K562 (cell line): ENCODE measurements at regions not wholly inside any gene's neighbourhood (a gene's known extent, or its start where the extent isn't known, plus 50 kb on each side); places are given as distances from the start of the nearest gene placed in this dataset.
"Not testable (repeated sequence)": the region's sequence is repeated elsewhere in the genome, so short reads cannot be mapped to it uniquely, and the experiment has no call there.

Experiments
- EZH2 ChIP-seq: IDR thresholded peaks from 2 replicates; pipeline ENCODE4 v1.6.1; 2012; ENCODE audit warnings: low read depth, mild to moderate bottlenecking, inconsistent platforms, low read length, borderline replicate concordance
- HDAC2 ChIP-seq: fragments of 450-650 bp; IDR thresholded peaks from 2 replicates; pipeline ENCODE4 v1.6.1; 2016; ENCODE audit warnings: mild to moderate bottlenecking
- NFE2L1 ChIP-seq: fragments of 450-650 bp; IDR thresholded peaks from 2 replicates; pipeline ENCODE4 v1.6.1; 2016; ENCODE audit warnings: missing genetic modification characterization, low read depth, mild to moderate bottlenecking, missing compliant biosample characterization, moderate library complexity, borderline replicate concordance
- SOX6 ChIP-seq: fragments of 450-650 bp; IDR thresholded peaks from 2 replicates; pipeline ENCODE4 v1.6.1; 2014; ENCODE audit warnings: mild to moderate bottlenecking
- ZNF436 ChIP-seq: fragments of 250-450, 450-650 bp; sonication (Bioruptor Pico); formaldehyde crosslinking; IDR thresholded peaks from 2 replicates; pipeline ENCODE4 v1.7.0; 2020; ENCODE audit warnings: mild to moderate bottlenecking
- ZNF507 ChIP-seq: conservative IDR thresholded peaks from 2 replicates; pipeline ENCODE4 v1.6.1; 2017; ENCODE audit warnings: missing genetic modification characterization, missing compliant biosample characterization
- TF ChIP-seq, protein P1 (sequence below), 3 experiments: IDR thresholded peaks in 2 of 3; conservative IDR thresholded peaks in 1 of 3; 2 replicates each; pipeline ENCODE4 v1.5.1; 2011 to 2012; ENCODE audit warnings: low read length in 3 of 3, mild to moderate bottlenecking in 3 of 3, control low read depth in 2 of 3, improper control_type of control experiment in 1 of 3, inconsistent platforms in 1 of 3, low read depth in 1 of 3, mixed read lengths in 1 of 3, moderate library complexity in 1 of 3; ENCODE audit not compliant: insufficient read depth in 2 of 3
- TF ChIP-seq, protein P2 (sequence below): fragments of 200-800 bp; sonication (Bioruptor generic); IDR thresholded peaks from 2 replicates; pipeline ENCODE4 v1.6.1; 2017; ENCODE audit warnings: missing genetic modification characterization, missing compliant biosample characterization

DNA sequence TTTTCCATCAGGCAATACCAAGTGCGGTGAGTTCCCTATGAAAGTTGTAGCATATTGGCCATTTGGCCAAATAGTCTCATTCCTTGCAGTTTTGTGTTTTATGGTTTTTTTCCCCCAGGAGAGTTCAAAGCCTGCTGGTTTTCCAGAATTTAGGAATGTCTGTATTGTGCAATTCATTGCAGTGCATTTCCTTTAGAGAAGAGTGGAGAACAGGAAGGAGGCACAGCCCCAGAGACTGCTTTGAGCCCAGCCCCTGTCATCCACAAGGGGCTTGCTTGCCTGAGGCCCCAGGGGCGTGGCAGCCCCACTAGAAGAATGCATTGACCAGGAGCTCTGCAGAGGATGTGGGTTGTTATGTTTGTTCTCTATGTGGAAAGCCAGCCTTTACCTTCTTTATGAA, 375.5 kb downstream of the BCL2L11 start:
- not testable (repeated sequence) for TF ChIP-seq HDAC2; SOX6; ZNF507 (tag); EZH2; ZNF436; NFE2L1
- TF ChIP-seq, protein P1, sequence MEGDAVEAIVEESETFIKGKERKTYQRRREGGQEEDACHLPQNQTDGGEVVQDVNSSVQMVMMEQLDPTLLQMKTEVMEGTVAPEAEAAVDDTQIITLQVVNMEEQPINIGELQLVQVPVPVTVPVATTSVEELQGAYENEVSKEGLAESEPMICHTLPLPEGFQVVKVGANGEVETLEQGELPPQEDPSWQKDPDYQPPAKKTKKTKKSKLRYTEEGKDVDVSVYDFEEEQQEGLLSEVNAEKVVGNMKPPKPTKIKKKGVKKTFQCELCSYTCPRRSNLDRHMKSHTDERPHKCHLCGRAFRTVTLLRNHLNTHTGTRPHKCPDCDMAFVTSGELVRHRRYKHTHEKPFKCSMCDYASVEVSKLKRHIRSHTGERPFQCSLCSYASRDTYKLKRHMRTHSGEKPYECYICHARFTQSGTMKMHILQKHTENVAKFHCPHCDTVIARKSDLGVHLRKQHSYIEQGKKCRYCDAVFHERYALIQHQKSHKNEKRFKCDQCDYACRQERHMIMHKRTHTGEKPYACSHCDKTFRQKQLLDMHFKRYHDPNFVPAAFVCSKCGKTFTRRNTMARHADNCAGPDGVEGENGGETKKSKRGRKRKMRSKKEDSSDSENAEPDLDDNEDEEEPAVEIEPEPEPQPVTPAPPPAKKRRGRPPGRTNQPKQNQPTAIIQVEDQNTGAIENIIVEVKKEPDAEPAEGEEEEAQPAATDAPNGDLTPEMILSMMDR (IDR thresholded peaks at IDR 0.05 in 2 of 3, conservative IDR thresholded peaks at IDR 0.05 in 1 of 3; ENCODE audit: insufficient read depth in 2 of 3, low read depth in 1 of 3, low read length in 3 of 3): not testable (repeated sequence)
- TF ChIP-seq, protein P2, sequence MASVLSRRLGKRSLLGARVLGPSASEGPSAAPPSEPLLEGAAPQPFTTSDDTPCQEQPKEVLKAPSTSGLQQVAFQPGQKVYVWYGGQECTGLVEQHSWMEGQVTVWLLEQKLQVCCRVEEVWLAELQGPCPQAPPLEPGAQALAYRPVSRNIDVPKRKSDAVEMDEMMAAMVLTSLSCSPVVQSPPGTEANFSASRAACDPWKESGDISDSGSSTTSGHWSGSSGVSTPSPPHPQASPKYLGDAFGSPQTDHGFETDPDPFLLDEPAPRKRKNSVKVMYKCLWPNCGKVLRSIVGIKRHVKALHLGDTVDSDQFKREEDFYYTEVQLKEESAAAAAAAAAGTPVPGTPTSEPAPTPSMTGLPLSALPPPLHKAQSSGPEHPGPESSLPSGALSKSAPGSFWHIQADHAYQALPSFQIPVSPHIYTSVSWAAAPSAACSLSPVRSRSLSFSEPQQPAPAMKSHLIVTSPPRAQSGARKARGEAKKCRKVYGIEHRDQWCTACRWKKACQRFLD: not testable (repeated sequence)
